HuH-7 (cell line): ENCODE measurements at regions not wholly inside any gene's neighbourhood (a gene's known extent, or its start where the extent isn't known, plus 50 kb on each side); places are given as distances from the start of the nearest gene placed in this dataset.

Source experiments
- DNase-seq: peaks from one replicate; pipeline ENCODE4 v3.0.0; 2011; ENCODE audit warnings: low spot score

DNA sequence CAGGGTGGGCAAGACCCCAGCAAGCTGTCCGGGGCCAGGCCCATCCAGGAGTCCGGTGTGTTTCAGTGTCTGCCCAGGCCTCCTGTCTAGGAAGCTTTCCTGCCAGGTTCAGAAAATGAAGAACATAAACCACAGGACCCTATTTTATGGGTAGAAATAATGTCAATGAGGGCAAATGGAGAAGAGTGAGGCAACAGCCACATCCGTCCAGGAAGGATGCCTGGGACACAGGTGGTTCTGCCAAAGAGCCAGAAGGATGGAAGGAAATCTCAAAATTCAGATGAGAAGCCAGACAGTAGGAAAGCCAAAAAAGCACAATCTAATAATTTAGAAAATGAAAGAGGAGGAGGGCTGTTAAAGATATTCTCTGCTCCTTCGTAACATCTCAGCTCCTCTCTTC, 262.3 kb downstream of the AUH start:
- no peak for DNase-seq

DNA sequence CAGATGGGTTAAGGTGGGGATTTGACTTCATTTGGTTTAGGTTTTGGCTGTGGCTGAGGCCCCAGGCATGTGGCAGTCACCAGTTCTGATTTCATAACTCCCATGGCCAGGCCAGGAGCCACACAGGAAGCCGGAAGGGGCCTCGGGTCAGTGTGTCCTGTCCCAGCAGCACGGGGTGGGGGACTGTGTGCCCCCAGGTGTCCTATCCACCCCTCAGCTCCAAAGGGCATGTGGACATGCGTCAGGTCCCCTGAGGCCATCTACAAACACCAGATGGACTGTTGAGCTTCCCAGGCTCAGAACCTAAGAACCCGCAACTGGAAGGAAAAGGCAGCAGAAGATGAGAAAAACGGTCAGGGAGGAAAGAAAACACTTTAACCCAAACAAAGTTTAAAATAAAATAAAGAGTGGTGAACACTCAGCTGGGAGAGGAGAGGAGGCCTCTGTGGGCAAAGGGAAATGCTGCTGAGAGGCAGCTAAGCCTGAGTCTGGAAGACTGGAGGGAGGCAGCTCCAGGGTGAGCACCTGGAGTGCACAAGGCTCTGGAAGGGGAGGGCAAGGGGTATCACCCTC, 260.8 kb downstream of the AUH start:
- DNase-seq: peak; percentile 35

GRCh38 chr9:91101611-91102168, 260.0 kb downstream of the AUH start:
- no peak for DNase-seq

DNA sequence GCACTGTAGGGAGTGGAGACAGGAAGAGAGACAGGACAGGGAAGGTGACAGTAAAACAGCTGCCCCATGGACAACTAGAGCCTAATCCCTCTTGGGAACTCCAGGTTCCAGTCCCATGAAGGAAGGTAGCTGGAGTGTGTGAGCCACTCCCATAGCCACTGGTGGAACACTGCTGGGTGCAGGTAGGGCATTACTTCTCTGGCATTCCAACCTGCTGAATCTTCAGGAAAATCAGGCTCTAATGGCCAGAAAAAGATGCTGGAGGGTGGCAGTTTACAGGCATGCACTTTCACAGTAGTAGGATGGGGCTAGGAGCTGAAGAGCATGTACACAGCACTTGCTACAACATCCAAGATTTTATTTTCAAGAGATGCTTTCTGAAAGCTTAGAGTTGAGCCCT, 259.4 kb downstream of the AUH start:
- no peak for DNase-seq

DNA sequence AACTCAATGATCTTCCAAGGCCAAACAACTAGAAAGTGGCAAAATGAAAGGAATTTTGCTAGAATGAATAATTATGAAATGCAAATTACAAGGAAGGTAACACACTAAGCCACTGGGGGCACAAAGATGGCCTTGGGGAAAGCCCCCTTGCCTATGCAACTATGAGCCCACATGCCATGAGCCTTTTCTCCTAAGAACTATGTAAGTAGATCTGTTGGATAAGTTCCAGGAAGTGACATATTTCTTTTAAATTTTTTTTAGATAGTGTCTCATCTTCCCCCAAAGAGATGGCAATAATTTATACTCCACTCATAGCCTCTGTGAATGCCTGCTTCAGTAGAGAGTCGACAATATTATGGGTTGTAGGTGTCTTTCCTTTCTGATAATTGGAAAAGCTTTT, 257.8 kb downstream of the AUH start:
- no peak for DNase-seq

DNA sequence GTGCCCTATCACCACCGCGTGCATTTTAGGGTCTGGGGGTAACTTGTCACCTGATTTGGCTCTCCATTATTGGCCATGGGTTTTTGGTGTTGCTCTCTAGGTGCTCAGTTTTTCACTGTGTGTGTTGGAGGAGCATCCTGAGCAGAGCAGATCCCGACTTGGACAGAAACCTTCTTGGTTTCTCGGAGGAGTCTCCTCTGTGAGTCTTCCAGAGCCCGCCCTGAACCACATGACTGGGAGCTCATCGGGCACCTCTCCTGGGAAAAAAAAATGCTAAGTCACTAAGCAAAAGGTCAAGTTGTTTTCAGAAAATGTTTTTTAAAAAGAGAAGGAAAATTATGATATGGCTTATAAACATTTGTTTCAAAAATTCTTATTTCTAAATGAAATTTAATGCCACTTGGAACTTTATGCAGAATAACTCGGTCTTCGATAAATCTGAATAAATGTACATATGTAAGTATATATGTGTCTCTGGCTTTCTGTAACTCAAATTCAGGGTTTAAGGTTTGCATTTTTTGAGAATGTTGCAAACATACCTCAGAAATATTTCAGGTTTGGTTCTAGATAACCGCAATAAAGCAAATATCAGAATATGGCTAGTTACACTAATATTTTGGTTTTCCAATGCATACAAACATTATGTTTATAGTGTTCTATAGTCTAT, 255.2 kb downstream of the AUH start:
- no peak for DNase-seq

DNA sequence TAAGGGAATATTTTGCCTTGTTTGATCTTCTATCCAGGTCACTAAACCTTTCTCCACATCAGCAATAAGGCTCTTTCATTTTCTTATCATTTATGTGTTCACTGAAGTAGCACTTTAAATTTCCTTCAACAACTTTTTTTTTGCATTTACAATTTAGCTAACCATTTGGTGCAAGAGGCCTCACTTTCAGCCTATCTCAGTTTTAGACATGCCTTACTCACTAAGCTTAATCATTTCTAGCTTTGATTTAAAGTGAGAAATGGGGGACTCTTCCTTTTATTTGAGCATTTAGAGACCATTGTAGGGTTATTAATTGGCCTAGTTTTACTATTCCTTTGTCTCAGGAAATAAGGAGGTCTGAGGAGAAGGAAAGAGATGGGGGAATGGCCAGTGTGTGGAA, 250.5 kb downstream of the AUH start:
- DNase-seq: no peak

DNA sequence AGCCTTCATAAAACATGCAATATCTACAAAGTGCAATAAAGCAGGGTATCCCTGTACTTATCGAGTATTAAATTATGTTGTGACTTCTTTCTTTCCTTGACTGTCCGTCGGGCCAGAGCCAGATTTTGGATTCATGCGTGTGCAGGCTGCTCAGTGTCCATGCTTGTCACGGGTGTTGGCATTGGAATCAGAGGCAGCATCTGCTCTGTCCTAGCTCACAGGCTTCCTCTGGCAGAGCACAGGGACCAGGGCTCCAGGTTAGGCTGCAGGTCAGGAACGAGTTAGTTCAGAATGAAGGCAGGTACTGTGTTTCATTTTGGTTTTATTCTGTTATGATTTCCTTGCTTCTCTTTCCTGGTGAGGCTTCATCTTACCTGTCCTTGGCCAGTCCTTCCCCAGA, 249.8 kb downstream of the AUH start:
- no peak for DNase-seq

DNA sequence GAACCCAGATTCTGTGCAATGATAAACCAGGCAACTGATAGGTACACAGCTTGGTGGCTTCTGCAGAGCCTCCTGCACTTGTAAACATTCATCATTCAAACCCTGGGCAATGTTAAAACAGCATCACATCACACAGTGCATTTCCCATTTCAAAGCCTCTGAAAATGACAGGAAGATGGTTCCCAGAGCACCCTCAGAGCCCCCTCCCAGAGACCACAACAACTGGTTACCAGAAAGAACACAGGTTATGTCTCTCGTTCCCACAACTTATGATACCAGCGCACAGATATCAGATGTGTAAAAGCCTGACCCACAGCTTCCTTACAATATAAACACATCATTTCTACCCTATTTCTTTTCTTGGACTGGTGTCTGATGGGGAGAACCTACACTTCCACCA, 248.7 kb downstream of the AUH start:
- DNase-seq: no peak

- no peak for DNase-seq
Measured at GRCh38 chr9:91114450-91114849, 247.3 kb downstream of the AUH start.

- no peak for DNase-seq
Measured at GRCh38 chr9:91116211-91116610, 245.5 kb downstream of the AUH start.

DNA sequence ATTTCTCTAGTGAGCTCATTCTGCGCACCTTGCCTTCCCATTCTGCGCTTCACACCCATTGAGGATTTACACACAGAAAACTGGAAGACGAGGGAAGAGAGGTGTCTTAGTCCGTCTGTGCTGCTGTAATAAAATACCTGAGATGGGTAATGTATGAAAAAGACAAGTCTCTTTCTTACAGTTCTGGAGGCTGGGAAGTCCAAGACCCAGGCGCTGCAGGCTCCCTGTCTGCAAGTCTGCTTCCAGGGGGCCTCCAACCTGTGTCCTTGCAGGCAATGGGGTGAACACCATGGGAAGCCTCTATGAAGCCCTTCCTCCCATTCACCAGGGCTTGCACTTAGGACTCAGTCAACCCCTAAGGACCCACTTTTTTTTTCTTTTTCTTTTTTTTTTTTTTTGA, 245.0 kb downstream of the AUH start:
- DNase-seq: no peak

DNA sequence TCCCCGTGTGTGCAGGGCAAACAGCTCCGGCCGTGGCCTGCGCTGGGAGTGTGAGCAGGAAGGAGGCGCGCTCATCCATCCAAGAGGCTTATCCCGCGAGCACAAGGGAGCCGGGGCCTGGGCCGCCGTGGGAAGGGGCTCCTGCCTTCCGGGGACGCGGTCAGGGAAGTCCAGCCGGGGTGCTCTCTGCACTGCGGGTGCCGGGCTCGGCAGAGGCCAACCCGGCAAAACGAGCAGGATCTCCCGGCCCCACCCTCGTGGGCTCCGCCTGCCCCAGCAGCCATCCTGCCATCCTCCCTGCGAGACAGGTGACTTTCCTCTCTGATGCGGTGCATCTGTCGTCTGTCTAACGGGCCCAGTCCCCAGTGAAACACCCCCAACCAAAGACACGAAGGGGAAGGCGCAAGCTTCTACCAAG, 244.2 kb downstream of the AUH start:
- no peak for DNase-seq

DNA sequence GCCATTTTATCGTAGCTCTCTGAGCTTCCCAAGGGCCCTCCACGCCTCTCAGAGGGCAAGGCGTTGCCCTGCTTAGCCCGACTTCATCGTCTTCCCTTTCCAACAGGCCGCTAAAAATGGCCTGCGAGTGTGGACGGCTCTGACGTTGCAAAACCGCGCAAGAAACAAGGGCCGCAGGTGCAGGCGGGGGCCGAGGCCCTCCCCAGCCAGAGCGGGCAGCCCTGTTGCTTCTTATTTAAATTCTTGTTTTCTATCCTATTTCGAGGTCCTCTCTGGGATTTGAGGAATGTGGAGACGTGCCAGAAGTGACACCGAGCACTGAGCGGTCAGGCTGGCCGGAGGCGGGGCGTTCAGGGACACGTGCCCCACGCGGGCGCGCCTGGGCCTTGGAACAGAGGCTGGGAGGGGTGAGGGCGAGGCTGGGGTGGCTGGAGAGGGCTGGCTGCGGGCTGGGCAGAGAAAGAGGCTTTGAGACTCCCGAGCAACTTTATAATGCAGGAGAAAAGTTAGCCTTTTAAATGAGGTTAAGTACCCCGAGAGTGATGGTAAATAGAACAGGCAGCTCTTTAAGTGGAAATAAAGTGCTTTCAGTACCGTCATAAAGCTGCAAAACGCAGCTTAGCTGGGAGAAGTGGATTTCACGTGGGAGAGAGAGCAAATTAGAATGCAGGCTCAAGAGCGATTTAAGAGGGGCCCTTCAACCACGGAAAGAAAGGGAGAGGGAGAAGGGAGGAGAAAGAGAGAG, 243.6 kb downstream of the AUH start:
- DNase-seq: no peak

DNA sequence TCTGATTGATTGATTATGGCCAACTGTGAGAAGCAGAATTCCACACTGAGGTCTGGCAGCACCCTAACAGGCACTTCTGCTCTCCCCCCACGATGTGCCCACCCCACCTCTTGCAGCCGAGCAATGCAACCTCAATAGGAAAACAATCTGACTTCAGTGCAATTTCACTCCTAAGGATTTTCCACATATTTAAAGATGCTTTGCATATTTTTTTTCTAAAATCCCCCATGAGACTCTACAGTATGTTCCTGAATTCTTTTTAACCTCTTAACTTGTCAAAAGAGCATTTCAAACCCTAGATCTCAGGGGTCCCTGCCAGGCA, 243.1 kb downstream of the AUH start:
- no peak for DNase-seq

DNA sequence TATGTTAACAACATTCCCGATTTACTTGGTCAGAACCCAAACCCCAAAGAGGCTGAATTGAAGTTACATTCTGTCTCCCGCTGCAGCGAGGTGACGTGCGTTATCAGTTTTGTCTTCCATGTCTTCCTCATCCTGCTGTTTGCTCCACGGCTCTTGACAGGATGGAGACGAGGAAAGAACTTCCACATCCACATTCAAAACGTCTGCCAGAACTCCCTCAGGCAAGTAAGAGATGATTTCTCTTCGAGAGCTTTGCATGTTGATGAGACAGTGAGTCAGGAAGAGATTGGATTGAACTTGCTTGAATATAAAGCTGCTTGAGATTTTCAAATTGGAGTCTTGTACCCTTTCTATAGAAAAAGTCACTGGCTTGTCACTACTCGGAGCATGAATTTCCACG, 242.6 kb downstream of the AUH start:
- DNase-seq: no peak

DNA sequence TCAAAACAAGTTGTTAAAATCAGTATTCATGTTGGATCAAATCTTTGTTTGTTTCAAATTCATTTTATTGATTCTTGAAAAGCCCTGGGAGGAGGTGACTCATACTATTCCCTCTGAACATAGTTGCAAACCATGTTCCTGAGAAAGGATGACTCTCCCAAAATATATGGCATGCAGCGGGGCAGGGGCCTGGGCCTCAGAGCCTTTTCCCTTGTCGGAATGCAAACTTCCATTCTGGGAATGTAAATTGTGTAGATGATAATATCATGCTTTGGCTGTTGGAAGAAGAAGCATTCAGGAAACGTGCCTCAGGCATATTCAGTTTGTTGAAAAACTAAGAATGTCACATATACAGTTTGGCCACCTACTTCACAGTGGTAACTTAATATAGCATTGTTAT, 242.0 kb downstream of the AUH start:
- no peak for DNase-seq

- no peak for DNase-seq
Measured at GRCh38 chr9:91120200-91120599, 241.5 kb downstream of the AUH start.

- DNase-seq: no peak
Measured at GRCh38 chr9:91122755-91123154, 239.0 kb downstream of the AUH start.

DNA sequence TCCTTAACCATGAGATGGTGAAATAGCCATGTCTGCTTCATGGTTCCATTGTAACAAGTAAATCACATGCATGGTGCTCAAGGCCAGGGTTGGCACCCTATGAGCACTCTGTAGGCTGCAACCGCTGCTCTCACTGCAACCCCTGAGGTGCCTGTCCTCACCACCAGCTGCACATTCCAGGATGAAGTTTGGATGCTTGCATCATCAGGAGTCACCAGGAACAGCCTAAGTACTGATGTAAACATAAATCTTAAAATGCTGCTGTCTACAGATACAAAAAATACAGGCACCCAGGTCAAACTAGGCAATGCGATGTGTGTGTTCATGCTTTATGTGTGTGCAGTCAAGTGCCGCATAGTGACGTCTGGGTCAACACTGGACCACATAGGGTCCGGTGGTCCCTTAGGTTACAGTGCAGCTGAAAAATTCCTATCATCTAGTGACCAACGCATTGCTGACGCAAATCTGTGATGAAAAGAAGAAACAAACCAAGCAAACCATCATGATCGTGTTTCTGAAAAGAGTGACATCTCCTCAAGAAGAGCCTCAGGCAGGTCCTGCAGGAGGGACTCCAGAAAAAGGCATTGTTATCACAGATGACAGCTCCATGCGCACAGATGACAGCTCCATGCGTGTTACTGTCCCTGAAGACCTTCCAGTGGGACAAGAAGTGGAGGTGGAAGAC, 234.8 kb downstream of the AUH start:
- DNase-seq: no peak

DNA sequence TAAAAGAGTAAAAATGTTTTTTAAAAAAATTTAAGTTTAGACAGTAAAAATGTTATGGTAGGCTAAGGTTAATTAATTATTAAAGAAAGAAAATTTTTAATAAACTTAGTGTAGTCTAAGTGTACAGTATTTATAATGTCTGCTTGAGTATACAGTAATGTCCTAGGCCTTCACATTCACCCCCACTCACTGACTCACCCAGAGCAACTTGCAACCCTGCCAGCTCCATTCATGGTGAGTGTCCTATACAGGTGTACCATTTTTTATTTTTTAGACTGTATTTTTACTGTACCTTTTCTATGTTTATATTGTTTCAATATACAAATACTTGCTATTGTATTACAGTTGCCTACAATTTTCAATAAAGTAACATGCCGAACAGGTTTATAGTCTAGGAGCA, 234.1 kb downstream of the AUH start:
- no peak for DNase-seq

- DNase-seq: no peak
Measured at GRCh38 chr9:91130796-91131318, 230.9 kb downstream of the AUH start.

DNA sequence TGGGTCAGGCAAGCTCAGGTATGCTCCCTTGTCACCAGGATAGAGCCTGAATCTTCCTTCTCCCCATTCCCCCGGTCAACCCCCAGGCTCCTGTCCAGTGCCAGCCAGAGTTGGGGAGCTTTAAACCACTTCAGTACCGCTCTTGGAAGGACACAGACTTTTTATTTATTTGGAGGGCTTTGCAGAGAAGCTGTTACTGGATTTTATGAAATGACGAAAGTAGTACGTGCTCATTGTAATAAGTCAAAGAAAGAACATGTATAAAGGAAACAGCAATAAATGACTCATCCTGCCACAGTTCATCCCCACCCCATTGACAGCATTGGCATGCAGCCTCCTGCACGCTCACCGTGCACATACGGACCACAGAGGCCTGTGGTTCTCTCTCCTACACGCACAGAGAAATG, 230.3 kb downstream of the AUH start:
- no peak for DNase-seq
